ENCODE measurements at regions not wholly inside any gene's neighbourhood (a gene's known extent, or its start where the extent isn't known, plus 50 kb on each side); places are given as distances from the start of the nearest gene placed in this dataset.

DNA sequence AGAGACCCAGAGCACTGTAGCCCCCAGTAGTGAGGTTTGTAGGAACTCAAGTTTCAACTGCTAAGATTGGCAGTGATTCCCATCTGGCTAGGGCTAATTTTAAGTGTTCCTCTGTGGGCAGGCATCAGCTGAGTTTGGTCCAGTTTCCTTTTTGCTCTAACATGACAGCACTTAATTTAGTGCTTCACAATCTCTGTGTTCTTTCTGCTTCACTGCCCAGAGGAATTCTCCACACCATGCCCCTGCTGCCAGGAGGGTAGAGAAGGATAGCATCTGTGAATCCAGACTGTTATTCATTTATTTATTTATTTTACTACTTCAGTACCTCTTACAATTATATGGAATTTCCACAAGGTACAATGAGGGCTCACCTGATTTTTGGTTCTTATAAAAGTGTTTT, 549.9 kb upstream of the FSIP2 start:
- DNase-seq: no peak
- TF ChIP-seq, protein P1, sequence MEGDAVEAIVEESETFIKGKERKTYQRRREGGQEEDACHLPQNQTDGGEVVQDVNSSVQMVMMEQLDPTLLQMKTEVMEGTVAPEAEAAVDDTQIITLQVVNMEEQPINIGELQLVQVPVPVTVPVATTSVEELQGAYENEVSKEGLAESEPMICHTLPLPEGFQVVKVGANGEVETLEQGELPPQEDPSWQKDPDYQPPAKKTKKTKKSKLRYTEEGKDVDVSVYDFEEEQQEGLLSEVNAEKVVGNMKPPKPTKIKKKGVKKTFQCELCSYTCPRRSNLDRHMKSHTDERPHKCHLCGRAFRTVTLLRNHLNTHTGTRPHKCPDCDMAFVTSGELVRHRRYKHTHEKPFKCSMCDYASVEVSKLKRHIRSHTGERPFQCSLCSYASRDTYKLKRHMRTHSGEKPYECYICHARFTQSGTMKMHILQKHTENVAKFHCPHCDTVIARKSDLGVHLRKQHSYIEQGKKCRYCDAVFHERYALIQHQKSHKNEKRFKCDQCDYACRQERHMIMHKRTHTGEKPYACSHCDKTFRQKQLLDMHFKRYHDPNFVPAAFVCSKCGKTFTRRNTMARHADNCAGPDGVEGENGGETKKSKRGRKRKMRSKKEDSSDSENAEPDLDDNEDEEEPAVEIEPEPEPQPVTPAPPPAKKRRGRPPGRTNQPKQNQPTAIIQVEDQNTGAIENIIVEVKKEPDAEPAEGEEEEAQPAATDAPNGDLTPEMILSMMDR (IDR thresholded peaks at IDR 0.05): no peak
- intact Hi-C loops (cut with DNase I): no loop called here

DNA sequence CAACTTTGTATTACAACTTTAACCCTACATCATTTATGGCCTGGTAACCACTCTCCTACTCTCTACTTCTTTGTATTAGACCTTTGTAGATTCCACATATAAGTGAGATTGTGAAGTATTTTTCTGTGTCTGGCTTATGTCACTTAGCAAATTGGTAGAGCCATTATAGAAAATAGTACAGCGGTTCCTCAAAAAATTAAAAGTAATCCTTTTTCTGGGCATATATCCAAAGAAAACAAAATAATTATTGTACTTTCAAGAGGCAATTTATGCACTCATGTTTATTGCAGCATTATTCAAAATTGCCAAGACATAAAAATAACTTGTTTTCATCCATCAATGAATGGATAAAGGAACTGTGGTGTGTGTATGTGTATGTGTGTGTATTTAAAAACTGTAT, 537.5 kb upstream of the FSIP2 start:
- Histone ChIP-seq H3K4me1 (no peaks in the 10 kb centered on the region), H3K9me3 (no peaks in the 10 kb centered on the region), H3K4me3 (no peak overlapping the region), H3K36me3 (no peaks in the 10 kb centered on the region), H3K27ac (no peak overlapping the region), H3K27me3 (no peaks in the 10 kb centered on the region)
- ATAC-seq: no peak
- TF ChIP-seq, protein P1 (IDR thresholded peaks at IDR 0.05): no peak
- no peak for DNase-seq
- intact Hi-C loops (cut with DNase I): no loop called here

More for the DNA sequence above, 549.9 kb upstream of the FSIP2 start:
- peaks cover 0 to 21% of the 10 kb centered on the region in 2 donors for H3K9me3 ChIP-seq
- no peaks in the 10 kb centered on the region for H3K36me3 ChIP-seq
- ATAC-seq: no peak
- H3K4me3 ChIP-seq: no peak overlapping the region
- no peak overlapping the region for H3K27ac ChIP-seq
- no peaks in the 10 kb centered on the region for H3K4me1 ChIP-seq
- H3K27me3 ChIP-seq: no peaks in the 10 kb centered on the region

DNA sequence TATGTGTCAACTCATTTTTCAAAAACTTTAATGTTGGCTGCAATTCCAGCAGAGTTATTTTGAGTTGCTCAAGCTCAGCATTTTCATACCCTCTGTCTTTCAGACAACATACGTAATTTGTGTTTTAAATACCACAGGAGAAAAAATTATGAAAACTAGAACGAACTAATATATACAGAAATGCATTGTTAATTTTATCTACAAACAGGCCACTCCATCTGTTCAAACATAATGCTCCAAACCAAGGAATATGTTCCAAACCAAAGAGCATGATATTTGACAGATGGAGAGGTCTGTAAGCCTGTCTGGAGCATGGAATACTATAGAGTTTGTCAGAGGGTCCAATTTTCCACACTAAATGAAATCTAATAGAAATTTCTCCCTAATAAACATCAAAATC, 536.2 kb upstream of the FSIP2 start:
- Histone ChIP-seq H3K27me3 (no peaks in the 10 kb centered on the region), H3K36me3 (no peaks in the 10 kb centered on the region), H3K9me3 (no peaks in the 10 kb centered on the region), H3K4me3 (no peak overlapping the region), H3K4me1 (no peaks in the 10 kb centered on the region), H3K27ac (no peak overlapping the region)
- no peak for ATAC-seq
- TF ChIP-seq, protein P1 (IDR thresholded peaks at IDR 0.05): no peak
- no peak for DNase-seq
- intact Hi-C loops (cut with DNase I): no loop called here

DNA sequence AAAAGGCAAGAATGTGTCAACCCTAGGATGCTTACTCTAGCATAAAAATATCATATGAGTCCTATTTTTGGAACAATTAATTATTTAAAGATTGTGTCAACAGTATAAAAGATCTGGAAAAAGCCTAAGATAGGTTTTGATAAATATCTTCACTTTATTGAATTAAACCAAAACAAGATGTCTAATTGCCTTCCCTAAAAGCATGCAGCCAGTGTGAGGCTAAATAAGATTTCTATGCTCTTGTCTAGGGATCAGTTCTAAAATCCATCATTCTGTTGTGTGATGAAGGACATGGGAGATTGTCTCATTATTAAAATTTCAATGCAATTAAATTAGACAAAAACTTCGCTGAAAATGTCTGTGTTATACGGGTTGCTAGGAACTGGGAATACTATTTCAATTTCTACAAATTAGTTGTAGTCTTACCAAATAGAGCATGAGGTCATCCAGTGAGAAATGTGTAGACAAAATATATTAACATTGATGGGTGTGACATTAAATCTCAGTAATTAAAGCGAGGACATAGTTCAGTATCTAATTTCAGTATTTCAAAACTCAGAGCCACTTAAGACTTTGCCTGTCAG, 535.6 kb upstream of the FSIP2 start:
- no peak overlapping the region for H3K27ac ChIP-seq
- H3K4me1 ChIP-seq: no peaks in the 10 kb centered on the region
- no peaks in the 10 kb centered on the region for H3K27me3 ChIP-seq
- no peaks in the 10 kb centered on the region for H3K36me3 ChIP-seq
- DNase-seq (no peak), ATAC-seq (no peak)
- intact Hi-C loops (cut with DNase I): no loop called here
- H3K4me3 ChIP-seq: no peak overlapping the region
- no peaks in the 10 kb centered on the region for H3K9me3 ChIP-seq
- TF ChIP-seq, protein P1 (IDR thresholded peaks at IDR 0.05): no peak

DNA sequence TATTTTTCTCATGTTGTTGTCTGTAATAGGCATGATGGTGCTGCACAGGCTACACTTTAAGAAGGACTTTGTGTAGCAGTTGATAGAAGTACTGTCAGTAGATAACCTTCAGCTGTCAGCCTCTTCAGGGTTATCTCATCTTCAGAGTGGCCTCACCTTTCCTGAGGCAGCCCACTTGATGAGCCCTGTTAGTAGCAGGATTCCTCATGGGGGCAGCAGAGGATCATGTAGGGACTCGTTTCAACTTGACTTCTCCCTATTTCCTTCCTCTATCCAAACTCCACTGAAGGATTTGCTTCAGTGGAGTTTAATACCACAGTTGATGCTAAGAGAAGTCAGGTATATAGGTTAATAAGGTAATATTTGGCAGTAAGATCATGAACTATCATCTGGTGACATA, 530.3 kb upstream of the FSIP2 start:
- no peaks in the 10 kb centered on the region for H3K9me3 ChIP-seq
- no peak overlapping the region for H3K27ac ChIP-seq
- H3K27me3 ChIP-seq: no peaks in the 10 kb centered on the region
- TF ChIP-seq, protein P1 (IDR thresholded peaks at IDR 0.05): no peak
- ATAC-seq (peak; percentile 22), DNase-seq (peak in 2 of 4 donors; percentile 12 to 13)
- no peaks in the 10 kb centered on the region for H3K4me1 ChIP-seq
- intact Hi-C loops (cut with DNase I): no loop called here
- no peaks in the 10 kb centered on the region for H3K36me3 ChIP-seq
- H3K4me3 ChIP-seq: no peak overlapping the region

All from left lung (tissue), 4 donors.